ENCODE measurements at regions not wholly inside any gene's neighbourhood (a gene's known extent, or its start where the extent isn't known, plus 50 kb on each side); places are given as distances from the start of the nearest gene placed in this dataset.

- no peak for TF ChIP-seq POLR2A (IDR thresholded peaks at IDR 0.05)
- TF ChIP-seq, protein P1, sequence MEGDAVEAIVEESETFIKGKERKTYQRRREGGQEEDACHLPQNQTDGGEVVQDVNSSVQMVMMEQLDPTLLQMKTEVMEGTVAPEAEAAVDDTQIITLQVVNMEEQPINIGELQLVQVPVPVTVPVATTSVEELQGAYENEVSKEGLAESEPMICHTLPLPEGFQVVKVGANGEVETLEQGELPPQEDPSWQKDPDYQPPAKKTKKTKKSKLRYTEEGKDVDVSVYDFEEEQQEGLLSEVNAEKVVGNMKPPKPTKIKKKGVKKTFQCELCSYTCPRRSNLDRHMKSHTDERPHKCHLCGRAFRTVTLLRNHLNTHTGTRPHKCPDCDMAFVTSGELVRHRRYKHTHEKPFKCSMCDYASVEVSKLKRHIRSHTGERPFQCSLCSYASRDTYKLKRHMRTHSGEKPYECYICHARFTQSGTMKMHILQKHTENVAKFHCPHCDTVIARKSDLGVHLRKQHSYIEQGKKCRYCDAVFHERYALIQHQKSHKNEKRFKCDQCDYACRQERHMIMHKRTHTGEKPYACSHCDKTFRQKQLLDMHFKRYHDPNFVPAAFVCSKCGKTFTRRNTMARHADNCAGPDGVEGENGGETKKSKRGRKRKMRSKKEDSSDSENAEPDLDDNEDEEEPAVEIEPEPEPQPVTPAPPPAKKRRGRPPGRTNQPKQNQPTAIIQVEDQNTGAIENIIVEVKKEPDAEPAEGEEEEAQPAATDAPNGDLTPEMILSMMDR (IDR thresholded peaks at IDR 0.05) = no peak
These were observed 336.4 kb upstream of the FMN2 start for GRCh38 chr1:239755107-239755912.
